IPS-20b (cell line): ENCODE measurements at regions not wholly inside any gene's neighbourhood (a gene's known extent, or its start where the extent isn't known, plus 50 kb on each side); places are given as distances from the start of the nearest gene placed in this dataset.
"Not testable (repeated sequence)": the region's sequence is repeated elsewhere in the genome, so short reads cannot be mapped to it uniquely, and the experiment has no call there.

Experiments used
- H3K27ac ChIP-seq: one replicate; pipeline ENCODE4 v1.5.1; 2013; ENCODE audit warnings: low read length
- H3K27me3 ChIP-seq: 2 replicates; pipeline ENCODE4 v1.6.1; 2013; ENCODE audit warnings: mild to moderate bottlenecking, low read length, inconsistent platforms; ENCODE audit not compliant: insufficient read depth
- H3K36me3 ChIP-seq: 2 replicates; pipeline ENCODE4 v1.6.1; 2013; ENCODE audit warnings: low read depth, mild to moderate bottlenecking, inconsistent platforms, low read length, moderate library complexity; ENCODE audit not compliant: insufficient read depth
- H3K4me1 ChIP-seq: 2 replicates; pipeline ENCODE4 v1.6.1; 2013; ENCODE audit warnings: mild to moderate bottlenecking, control low read depth, inconsistent platforms, low read length, moderate library complexity; ENCODE audit not compliant: insufficient read depth
- H3K4me3 ChIP-seq: 2 replicates; pipeline ENCODE4 v1.5.1; 2013; ENCODE audit warnings: mild to moderate bottlenecking, low read length, inconsistent platforms
- H3K9ac ChIP-seq: 2 replicates; pipeline ENCODE4 v1.6.1; 2013; ENCODE audit warnings: low read depth, mild to moderate bottlenecking, inconsistent platforms, low read length, moderate library complexity
- H3K9me3 ChIP-seq: 2 replicates; pipeline ENCODE4 v1.6.1; 2013; ENCODE audit warnings: mild to moderate bottlenecking, low read depth, low read length, inconsistent platforms; ENCODE audit not compliant: insufficient read depth

- Histone ChIP-seq H3K36me3 (no peaks in the 10 kb centered on the region), H3K4me1 (no peaks in the 10 kb centered on the region), H3K9me3 (no peaks in the 10 kb centered on the region), H3K4me3 (no peak overlapping the region), H3K27ac (no peak overlapping the region), H3K27me3 (no peaks in the 10 kb centered on the region), H3K9ac (no peak overlapping the region)
Observed at GRCh38 chr3:15933439-15934139, 135.8 kb upstream of the ANKRD28 start.

DNA sequence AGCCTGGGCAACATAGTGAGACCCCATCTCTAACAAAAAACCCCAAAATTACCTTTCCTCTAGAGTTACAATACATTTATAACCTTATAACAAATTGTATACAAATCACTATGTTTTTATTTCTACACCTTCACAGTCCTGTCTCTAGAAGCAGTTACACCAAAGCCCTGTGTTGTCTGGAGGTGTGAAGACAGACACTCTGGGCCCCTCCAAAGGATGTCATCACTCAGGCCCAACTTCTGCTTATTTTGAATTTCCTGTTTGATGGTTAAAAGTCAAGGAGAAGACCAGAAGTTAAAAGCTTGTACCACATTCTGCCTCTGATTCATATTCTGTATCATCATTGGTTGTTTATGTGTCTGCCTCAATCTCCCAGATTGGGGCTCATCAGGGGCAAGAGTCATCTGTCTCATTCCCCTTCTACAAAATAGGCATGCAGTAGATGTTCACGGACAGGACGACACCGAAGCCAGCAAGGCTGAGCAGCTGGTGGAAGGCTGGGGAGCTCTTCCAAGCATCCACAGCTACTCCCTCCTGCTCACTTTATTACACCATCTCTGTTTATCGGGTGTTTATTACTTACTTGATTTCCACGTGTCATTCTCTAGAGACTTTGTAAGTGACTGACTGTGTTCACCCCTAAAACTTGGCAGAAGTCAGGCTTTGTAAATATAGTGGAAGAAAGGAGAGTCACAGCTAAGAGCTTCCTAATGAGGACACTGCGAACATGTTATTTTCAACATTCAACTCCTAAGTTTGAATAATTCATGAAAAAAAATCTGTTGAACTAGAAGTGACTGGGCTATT lies 136.8 kb upstream of the ANKRD28 start:
- no peak overlapping the region for H3K9ac ChIP-seq
- no peaks in the 10 kb centered on the region for H3K9me3 ChIP-seq
- no peaks in the 10 kb centered on the region for H3K36me3 ChIP-seq
- H3K4me3 ChIP-seq: no peak overlapping the region
- H3K27ac ChIP-seq: no peak overlapping the region
- H3K4me1 ChIP-seq: no peaks in the 10 kb centered on the region
- H3K27me3 ChIP-seq: no peaks in the 10 kb centered on the region

DNA sequence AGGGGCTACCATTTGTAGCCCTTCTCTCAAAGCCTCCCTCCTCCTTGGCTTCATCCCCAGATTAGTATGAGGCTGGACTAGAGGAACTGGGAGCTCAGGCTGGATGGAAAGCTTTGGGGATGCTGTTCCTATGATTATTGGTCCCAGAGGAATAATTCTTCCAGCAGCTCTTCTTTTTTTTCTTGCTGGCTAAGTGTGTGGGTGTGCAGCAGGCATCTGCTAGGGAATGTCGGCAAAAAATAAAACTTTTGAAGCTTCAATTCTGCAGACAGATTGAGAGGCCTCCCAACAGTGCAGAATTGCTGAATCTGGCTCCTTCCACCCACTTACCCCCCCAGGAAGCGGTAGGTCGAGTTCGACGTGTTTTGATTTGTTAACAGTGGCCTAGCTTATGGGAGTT lies 138.5 kb upstream of the ANKRD28 start:
- Histone ChIP-seq H3K9me3 (no peaks in the 10 kb centered on the region), H3K27ac (no peak overlapping the region), H3K4me1 (no peaks in the 10 kb centered on the region), H3K9ac (no peak overlapping the region), H3K36me3 (no peaks in the 10 kb centered on the region), H3K4me3 (no peak overlapping the region), H3K27me3 (no peaks in the 10 kb centered on the region)

GRCh38 chr3:15940641-15941040 lies 142.9 kb upstream of the ANKRD28 start:
- Histone ChIP-seq H3K36me3 (no peaks in the 10 kb centered on the region), H3K4me1 (no peaks in the 10 kb centered on the region), H3K27ac (no peak overlapping the region), H3K9me3 (no peaks in the 10 kb centered on the region; the same call in 1 of the 2 replicates), H3K4me3 (no peak overlapping the region), H3K9ac (no peak overlapping the region), H3K27me3 (no peaks in the 10 kb centered on the region)

DNA sequence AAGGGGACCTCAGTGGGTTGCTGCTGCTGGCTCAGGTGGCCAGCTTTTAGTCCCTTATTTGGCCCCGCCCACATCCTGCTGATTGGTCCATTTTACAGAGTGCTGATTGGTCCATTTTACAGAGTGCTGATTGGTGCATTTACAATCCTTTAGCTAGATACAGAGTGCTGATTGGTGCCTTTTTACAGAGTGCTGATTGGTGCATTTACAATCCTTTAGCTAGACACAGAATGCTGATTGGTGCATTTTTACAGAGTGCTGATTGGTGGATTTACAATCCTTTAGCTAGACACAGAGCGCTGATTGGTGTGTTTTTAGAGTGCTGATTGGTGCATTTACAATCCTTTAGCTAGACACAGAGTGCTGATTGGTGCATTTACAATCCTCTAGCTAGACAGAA lies 143.7 kb upstream of the ANKRD28 start:
- not testable (repeated sequence) for H3K9me3 ChIP-seq, H3K27me3 ChIP-seq, H3K36me3 ChIP-seq, H3K27ac ChIP-seq, H3K9ac ChIP-seq, H3K4me3 ChIP-seq, H3K4me1 ChIP-seq

DNA sequence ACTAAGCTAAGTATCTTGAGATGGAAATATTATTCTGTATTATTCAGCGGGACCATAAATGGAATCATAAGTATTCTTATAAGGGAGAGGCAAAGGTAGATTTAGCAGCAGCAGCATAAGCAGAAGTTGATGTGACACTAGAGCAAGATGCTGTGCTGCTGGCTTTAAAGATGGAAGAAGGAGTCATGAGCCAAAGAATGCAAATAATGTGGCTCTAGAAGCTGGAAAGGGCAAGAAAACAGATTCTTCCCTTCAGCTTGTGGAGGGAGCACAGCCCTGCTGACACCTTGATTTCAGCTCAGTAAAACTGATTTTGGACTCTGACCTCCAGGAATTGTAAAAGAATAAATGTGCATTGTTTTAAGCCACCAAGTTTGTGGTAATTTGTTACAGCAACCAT lies 144.2 kb upstream of the ANKRD28 start:
- no peak overlapping the region for H3K4me3 ChIP-seq

DNA sequence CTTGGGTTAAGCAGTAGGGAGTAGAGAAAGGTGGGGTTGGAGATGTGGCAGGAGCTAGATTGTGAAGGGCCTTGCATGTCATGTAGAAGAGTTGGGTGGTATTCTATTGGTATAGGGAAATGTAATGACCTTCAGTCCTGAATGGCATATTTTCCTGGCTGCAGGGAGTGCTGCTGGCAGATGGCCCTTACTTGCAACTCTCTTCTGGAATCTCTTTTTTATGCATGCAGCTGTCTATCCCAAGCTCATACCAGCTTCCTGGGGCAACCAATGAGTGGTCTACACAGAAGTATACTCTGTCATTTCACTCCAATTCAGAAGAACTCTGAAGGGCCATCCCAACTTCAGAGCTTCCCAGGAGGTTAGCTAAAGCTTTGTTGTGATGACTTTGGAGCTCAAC lies 144.7 kb upstream of the ANKRD28 start:
- H3K9ac ChIP-seq: no peak overlapping the region
- H3K27me3 ChIP-seq: no peaks in the 10 kb centered on the region
- no peaks in the 10 kb centered on the region for H3K36me3 ChIP-seq
- no peaks in the 10 kb centered on the region; the same call in 1 of the 2 replicates for H3K9me3 ChIP-seq
- no peak overlapping the region for H3K4me3 ChIP-seq
- H3K27ac ChIP-seq: no peak overlapping the region
- H3K4me1 ChIP-seq: no peaks in the 10 kb centered on the region

More for the DNA sequence above, 144.2 kb upstream of the ANKRD28 start:
- Histone ChIP-seq H3K4me1 (no peaks in the 10 kb centered on the region), H3K9ac (no peak overlapping the region), H3K36me3 (no peaks in the 10 kb centered on the region), H3K27me3 (no peaks in the 10 kb centered on the region), H3K27ac (no peak overlapping the region), H3K9me3 (no peaks in the 10 kb centered on the region; the same call in 1 of the 2 replicates)

DNA sequence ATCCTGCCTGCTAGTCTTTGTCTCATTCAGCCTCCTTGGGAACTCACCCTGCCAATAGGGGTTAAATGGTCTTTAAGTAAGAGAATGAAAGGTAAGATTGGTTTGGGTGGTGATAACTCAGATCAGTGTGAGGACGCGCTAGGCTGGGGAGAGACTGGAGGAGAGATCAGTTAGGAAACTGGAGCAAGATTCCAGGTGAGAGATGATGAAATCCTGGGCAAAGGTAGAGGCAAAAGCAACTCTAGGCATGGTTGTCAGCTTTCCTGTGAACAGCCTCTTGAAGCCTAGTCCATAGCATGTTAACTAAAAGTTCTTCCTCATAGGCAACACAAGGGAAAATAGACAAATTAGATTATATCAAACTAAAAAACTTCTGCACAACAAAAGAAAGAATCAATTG lies 145.2 kb upstream of the ANKRD28 start:
- Histone ChIP-seq H3K9me3 (no peaks in the 10 kb centered on the region; the same call in 1 of the 2 replicates), H3K4me1 (no peaks in the 10 kb centered on the region), H3K27ac (no peak overlapping the region), H3K36me3 (no peaks in the 10 kb centered on the region), H3K4me3 (no peak overlapping the region), H3K27me3 (no peaks in the 10 kb centered on the region), H3K9ac (no peak overlapping the region)

DNA sequence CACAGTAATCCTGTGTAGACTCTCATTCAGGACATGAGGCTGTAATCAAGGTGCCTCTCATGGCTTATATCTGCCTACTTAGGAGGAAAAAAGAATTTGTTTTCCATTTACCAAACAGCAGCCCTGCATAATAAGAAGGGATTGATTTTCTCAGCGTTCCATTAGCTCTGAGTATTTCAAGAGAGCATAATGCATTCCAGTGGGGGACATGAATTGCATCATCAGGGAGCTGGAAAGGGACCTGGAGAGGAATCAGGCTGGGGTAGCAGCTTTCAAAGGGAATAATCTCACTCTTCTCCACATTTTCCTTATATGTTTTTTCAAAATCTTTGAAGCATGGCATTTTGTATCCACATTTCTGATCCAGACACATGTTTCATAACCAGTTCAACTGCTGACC lies 150.6 kb upstream of the ANKRD28 start:
- H3K27me3 ChIP-seq: no peaks in the 10 kb centered on the region
- no peaks in the 10 kb centered on the region for H3K4me1 ChIP-seq
- H3K4me3 ChIP-seq: no peak overlapping the region
- H3K9ac ChIP-seq: no peak overlapping the region
- H3K27ac ChIP-seq: no peak overlapping the region
- no peaks in the 10 kb centered on the region for H3K9me3 ChIP-seq
- no peaks in the 10 kb centered on the region for H3K36me3 ChIP-seq

- H3K27me3 ChIP-seq: no peaks in the 10 kb centered on the region
- H3K4me1 ChIP-seq: no peaks in the 10 kb centered on the region
- no peak overlapping the region for H3K9ac ChIP-seq
- H3K36me3 ChIP-seq: no peaks in the 10 kb centered on the region
- no peak overlapping the region for H3K27ac ChIP-seq
- H3K4me3 ChIP-seq: no peak overlapping the region
- no peaks in the 10 kb centered on the region for H3K9me3 ChIP-seq
Observed at GRCh38 chr3:15952543-15953175, 154.9 kb upstream of the ANKRD28 start.

GRCh38 chr3:15953841-15954240 lies 156.1 kb upstream of the ANKRD28 start:
- Histone ChIP-seq H3K4me3 (no peak overlapping the region), H3K36me3 (no peaks in the 10 kb centered on the region), H3K9ac (no peak overlapping the region), H3K27me3 (no peaks in the 10 kb centered on the region), H3K27ac (no peak overlapping the region), H3K9me3 (no peaks in the 10 kb centered on the region), H3K4me1 (no peaks in the 10 kb centered on the region)

DNA sequence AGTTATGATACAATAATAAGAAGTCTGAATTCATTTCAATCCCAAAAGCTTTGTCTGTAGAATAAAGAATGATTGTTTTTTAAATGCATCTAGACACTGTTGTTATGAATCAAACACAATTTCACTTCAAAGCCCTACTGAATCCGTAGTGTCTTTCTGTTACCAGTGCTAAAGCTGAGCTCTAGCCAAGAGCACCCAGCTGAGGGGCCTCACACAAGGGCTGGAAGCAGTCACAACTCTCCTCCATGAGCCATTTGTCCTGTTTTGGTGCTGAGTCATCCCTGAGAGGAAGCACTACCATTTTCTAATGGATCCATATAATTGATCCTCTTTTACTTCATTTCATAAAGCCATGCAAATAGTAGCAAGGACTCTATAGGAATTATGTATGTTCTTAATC lies 158.2 kb upstream of the ANKRD28 start:
- H3K27ac ChIP-seq: no peak overlapping the region

More for the DNA sequence above, 158.2 kb upstream of the ANKRD28 start:
- Histone ChIP-seq H3K4me1 (no peaks in the 10 kb centered on the region), H3K27me3 (no peaks in the 10 kb centered on the region), H3K9ac (no peak overlapping the region), H3K4me3 (no peak overlapping the region), H3K9me3 (no peaks in the 10 kb centered on the region), H3K36me3 (no peaks in the 10 kb centered on the region)
